ENCODE measurements at regions not wholly inside any gene's neighbourhood (a gene's known extent, or its start where the extent isn't known, plus 50 kb on each side); places are given as distances from the start of the nearest gene placed in this dataset.

DNA sequence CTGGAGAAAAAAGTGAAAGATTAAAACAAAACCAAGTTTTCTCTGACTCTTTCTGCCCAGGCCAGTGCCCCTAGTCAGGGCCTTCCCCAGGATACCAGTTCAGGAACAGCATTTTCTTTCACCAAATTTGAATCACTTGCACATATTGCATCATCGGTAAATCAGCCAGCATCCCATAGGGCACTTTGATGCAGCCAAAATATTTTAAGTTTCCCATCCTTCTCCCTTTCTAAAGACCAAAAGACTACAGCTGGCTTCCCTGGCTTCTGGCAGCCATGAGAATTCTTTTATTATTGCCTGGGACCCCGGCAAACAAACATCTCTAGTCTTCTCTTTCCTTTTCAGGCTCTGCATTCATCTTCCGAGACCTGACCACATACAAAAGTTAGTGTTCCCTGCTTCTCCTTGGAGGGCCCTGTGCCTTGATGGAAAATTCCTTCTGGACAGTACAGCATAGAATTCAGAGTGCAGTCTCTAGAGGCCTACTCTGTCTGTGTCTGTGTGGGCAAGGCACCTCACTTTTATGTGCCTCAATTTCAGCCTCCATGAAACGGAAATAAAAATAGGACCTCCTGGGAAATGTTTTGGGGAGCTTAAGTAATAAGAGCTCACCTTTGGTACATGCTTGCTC lies 348.0 kb downstream of the VPS13C start:
- TF ChIP-seq, protein P1, sequence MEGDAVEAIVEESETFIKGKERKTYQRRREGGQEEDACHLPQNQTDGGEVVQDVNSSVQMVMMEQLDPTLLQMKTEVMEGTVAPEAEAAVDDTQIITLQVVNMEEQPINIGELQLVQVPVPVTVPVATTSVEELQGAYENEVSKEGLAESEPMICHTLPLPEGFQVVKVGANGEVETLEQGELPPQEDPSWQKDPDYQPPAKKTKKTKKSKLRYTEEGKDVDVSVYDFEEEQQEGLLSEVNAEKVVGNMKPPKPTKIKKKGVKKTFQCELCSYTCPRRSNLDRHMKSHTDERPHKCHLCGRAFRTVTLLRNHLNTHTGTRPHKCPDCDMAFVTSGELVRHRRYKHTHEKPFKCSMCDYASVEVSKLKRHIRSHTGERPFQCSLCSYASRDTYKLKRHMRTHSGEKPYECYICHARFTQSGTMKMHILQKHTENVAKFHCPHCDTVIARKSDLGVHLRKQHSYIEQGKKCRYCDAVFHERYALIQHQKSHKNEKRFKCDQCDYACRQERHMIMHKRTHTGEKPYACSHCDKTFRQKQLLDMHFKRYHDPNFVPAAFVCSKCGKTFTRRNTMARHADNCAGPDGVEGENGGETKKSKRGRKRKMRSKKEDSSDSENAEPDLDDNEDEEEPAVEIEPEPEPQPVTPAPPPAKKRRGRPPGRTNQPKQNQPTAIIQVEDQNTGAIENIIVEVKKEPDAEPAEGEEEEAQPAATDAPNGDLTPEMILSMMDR (IDR thresholded peaks at IDR 0.05; ENCODE audit: borderline replicate concordance, control extremely low read depth, extremely low read depth, insufficient read depth, missing control alignments): no peak
- no peak for DNase-seq (ENCODE audit: low spot score)
- in situ Hi-C loops (cut with MboI; ENCODE audit: low sequenced_read_pairs, unreplicated experiment): no loop called here

DNA sequence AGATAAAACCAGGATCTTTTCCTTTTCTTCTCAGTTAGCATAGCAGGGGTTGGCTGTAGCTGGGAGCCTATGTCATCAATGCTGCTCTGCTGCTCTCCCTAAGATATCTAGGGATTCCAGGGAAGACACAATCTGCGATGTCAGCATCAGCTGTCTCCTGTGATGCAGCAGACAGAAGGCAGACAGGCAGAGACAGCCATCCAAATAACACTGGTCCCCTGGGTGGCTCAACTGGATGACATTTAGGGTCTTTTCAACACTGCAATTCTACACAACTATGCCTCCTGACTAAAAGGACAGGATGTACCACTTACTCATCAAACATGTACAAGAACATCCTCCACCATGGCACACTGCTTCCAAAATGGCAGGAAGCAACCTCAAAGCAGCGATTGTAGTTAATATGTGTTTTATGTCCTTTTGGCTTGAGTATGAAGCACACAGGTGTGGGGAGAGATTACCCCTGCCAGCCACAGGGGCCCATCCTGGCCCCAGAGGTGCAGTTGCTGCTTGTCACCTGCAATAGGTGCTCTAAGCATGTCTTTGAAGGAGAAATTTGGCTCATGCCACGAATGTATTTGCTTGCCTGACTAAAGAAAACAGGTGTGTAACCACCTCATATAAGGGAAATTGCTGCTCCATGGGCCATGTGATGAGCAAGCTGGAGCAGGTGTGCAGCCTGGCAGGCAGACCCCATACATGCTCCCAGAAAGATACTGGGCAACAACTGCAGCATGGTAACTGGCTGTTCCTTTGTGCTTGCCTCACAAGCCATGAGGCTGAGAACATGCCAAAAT lies 357.8 kb downstream of the VPS13C start:
- in situ Hi-C loops (cut with MboI; ENCODE audit: low sequenced_read_pairs, unreplicated experiment): no loop called here
- TF ChIP-seq, protein P1 (IDR thresholded peaks at IDR 0.05; ENCODE audit: borderline replicate concordance, control extremely low read depth, extremely low read depth, insufficient read depth, missing control alignments): no peak
- DNase-seq (ENCODE audit: low spot score): no peak

DNA sequence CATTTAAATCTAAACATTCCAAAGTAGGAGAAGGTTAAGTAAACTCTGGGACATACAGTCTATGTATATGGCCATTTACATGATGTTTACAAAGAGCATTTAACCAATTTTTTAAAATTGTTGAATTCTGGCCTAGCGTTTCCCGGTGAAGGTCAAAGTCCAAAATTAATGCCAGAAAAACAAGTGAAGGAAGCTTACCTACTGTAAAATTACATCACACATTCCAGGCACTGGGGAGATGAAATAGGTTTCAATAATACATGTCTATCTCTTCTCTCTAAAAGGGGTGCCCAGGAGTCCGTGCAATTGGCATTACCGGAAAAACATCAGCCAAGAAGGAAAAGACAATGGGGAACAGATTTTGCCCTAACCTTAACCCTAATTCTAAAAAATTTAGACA lies 358.8 kb downstream of the VPS13C start:
- in situ Hi-C loops (cut with MboI; ENCODE audit: low sequenced_read_pairs, unreplicated experiment): no loop called here
- TF ChIP-seq, protein P1 (IDR thresholded peaks at IDR 0.05; ENCODE audit: borderline replicate concordance, control extremely low read depth, extremely low read depth, insufficient read depth, missing control alignments): no peak
- DNase-seq (ENCODE audit: low spot score): no peak

DNA sequence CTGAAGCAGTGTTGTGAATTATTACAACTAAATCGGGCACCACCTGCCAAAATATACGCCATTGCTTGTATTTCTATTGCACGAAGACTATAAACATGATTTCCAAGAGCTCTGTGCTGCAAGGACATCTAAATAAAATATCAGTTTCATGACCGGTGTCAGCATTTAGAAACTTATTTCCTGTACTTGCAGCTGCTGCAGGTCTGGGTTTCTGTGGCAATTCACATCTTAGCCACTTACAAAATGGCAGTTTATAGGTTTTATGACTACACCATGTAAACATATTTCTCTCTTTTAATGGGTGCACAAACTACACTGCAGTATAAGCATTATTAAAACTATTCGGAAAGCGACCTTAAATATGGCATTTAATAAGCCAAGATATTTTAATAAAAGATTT lies 359.4 kb downstream of the VPS13C start:
- TF ChIP-seq, protein P1 (IDR thresholded peaks at IDR 0.05; ENCODE audit: borderline replicate concordance, control extremely low read depth, extremely low read depth, insufficient read depth, missing control alignments): no peak
- in situ Hi-C loops (cut with MboI; ENCODE audit: low sequenced_read_pairs, unreplicated experiment): no loop called here
- DNase-seq (ENCODE audit: low spot score): no peak

DNA sequence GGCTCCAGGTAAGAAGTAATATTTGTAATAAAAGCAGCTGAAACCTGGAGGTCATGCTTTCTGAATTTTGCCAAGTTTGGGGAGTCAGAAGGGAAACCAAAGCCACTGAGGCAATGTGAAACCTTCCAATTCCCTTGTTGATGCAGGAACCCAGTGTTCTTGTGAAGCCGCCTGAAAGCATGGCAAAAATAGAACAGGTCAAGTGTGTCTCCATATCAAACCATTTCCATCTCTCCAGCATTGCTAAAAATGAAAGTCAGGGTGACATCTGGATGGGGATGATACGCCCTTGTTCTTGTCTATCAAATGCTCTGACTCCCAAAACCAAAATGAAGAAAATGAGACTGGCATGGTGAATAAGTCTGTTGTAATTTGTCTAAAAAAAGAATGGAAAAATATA lies 362.5 kb downstream of the VPS13C start:
- in situ Hi-C loops (cut with MboI; ENCODE audit: low sequenced_read_pairs, unreplicated experiment): no loop called here
- DNase-seq (ENCODE audit: low spot score): no peak
- TF ChIP-seq, protein P1 (IDR thresholded peaks at IDR 0.05; ENCODE audit: borderline replicate concordance, control extremely low read depth, extremely low read depth, insufficient read depth, missing control alignments): no peak

DNA sequence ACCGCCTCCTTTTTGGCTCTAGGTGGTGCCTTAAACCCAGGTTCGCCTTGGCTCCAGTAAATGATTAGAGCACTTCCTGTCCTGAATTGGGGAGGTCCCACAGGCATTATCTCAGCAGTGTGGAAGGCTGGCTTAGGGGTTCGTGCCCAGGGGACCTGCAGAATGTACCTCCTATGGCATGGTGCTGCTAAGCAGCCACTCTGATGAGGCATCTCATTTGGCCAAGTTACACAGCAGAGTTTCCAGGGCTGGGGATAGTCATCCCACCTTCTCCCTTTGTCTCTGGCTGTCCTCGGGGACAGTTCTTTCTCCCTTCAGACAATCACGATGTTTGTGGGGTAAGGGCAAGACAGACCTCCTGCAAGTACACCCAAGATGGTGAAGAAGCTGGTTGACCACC lies 371.2 kb downstream of the VPS13C start:
- TF ChIP-seq, protein P1 (IDR thresholded peaks at IDR 0.05; ENCODE audit: borderline replicate concordance, control extremely low read depth, extremely low read depth, insufficient read depth, missing control alignments): no peak
- DNase-seq (ENCODE audit: low spot score): no peak
- in situ Hi-C loops (cut with MboI; ENCODE audit: low sequenced_read_pairs, unreplicated experiment): no loop called here
